CD4-positive, alpha-beta T cell (primary cell): ENCODE measurements at regions not wholly inside any gene's neighbourhood (a gene's known extent, or its start where the extent isn't known, plus 50 kb on each side); places are given as distances from the start of the nearest gene placed in this dataset.

Source experiments
- ATAC-seq: fragments of 200-7000 bp; cut with Tn5 transposase; one replicate; pipeline ENCODE4 v1.10.0; 2022; ENCODE audit warnings: mild to moderate bottlenecking; ENCODE audit not compliant: poor library complexity
- CTCF ChIA-PET: fragments of 350-600 bp; sonication (Branson Sonifier 250); formaldehyde crosslinking; loops from one replicate; lab custom pipeline; 2021; ENCODE audit warnings: antibody characterized with exemption, inconsistent platforms; lab: Charles Lee
- POLR2A ChIA-PET: fragments of 350-600 bp; sonication (Branson Sonifier 250); formaldehyde crosslinking; loops from one replicate; lab custom pipeline; 2021; ENCODE audit warnings: antibody characterized with exemption, inconsistent platforms; lab: Charles Lee
- DNase-seq, 14 experiments: peaks; one replicate each; pipeline ENCODE4 v3.0.0-alpha.2; 2013 to 2020; ENCODE audit warnings: mixed read lengths in 2 of 14
- H3K27ac ChIP-seq, 2 donors: one replicate each; pipeline versions ENCODE4 v1.5.1 to v1.7.0; 2013; ENCODE audit warnings: low read length in 2 of 2, low read depth in 1 of 2, mild to moderate bottlenecking in 1 of 2
- H3K27me3 ChIP-seq, 2 experiments: 1 replicate in 1 of 2; 2 replicates in 1 of 2; pipeline versions ENCODE4 v1.6.1 to v1.7.0; 2013; ENCODE audit warnings: low read length in 2 of 2, control low read depth in 1 of 2, mild to moderate bottlenecking in 1 of 2, moderate library complexity in 1 of 2; ENCODE audit not compliant: insufficient read depth in 2 of 2, control insufficient read depth in 1 of 2
- H3K36me3 ChIP-seq: one replicate; pipeline ENCODE4 v1.6.1; 2013; ENCODE audit warnings: low read length, control low read depth; ENCODE audit not compliant: insufficient read depth
- H3K4me1 ChIP-seq: one replicate; pipeline ENCODE4 v1.6.1; 2013; ENCODE audit warnings: low read length, control low read depth; ENCODE audit not compliant: insufficient read depth
- H3K4me3 ChIP-seq: one replicate; pipeline ENCODE4 v1.5.1; 2013; ENCODE audit warnings: mild to moderate bottlenecking, low read length, moderate library complexity
- H3K9me3 ChIP-seq, 2 experiments: 1 replicate in 1 of 2; 2 replicates in 1 of 2; pipeline versions ENCODE4 v1.6.1 to v1.7.0; 2013; ENCODE audit warnings: low read length in 2 of 2, mild to moderate bottlenecking in 2 of 2, control low read depth in 1 of 2, moderate library complexity in 1 of 2; ENCODE audit not compliant: control insufficient read depth in 1 of 2, insufficient read depth in 1 of 2
- H3K27ac Mint-ChIP-seq: one replicate; pipeline ENCODE4 v1.8.0; 2020; ENCODE audit warnings: mixed read lengths
- H3K27me3 Mint-ChIP-seq: one replicate; pipeline ENCODE4 v1.8.0; 2021; ENCODE audit warnings: mixed read lengths
- H3K36me3 Mint-ChIP-seq: one replicate; pipeline ENCODE4 v1.8.0; 2021; ENCODE audit warnings: low read depth, mixed read lengths
- H3K4me1 Mint-ChIP-seq: one replicate; pipeline ENCODE4 v1.8.0; 2021; ENCODE audit warnings: low read depth, mixed read lengths
- H3K4me3 Mint-ChIP-seq: one replicate; pipeline ENCODE4 v1.8.0; 2020; ENCODE audit warnings: mild to moderate bottlenecking, mixed read lengths
- H3K9me3 Mint-ChIP-seq: one replicate; pipeline ENCODE4 v1.8.0; 2020; ENCODE audit warnings: mixed read lengths
- CTCF ChIP-seq: fragments of 200-600 bp; IDR thresholded peaks from one replicate; pipeline ENCODE4 v1.8.0; 2022; ENCODE audit warnings: antibody characterized with exemption, mild to moderate bottlenecking
- intact Hi-C, 2 experiments: fragments of 100-400 bp; cut with DNase I in 1 of 2; cut with micrococcal nuclease in 1 of 2; formaldehyde crosslinking; loops; one replicate each; pipeline versions ENCODE4 v1.15.1 to v1.9.0; 2023 to 2025; cut with DNase I, micrococcal nuclease

- Mint-ChIP-seq H3K9me3 (no peaks in the 10 kb centered on the region), H3K36me3 (peaks cover 8% of the 10 kb centered on the region), H3K4me1 (peaks cover 89% of the 10 kb centered on the region), H3K27ac (peak overlapping the region; percentile 96), H3K4me3 (peak overlapping the region; percentile 80), H3K27me3 (no peaks in the 10 kb centered on the region)
- CTCF ChIA-PET: interaction anchor here (1.0 kb wide), 1 partner anchor 10 kb away, joined by 3 read pairs; no protein-coding TSS in a partner anchor
- Histone ChIP-seq H3K4me1 (peaks cover 37% of the 10 kb centered on the region), H3K9me3 (no peaks in the 10 kb centered on the region), H3K36me3 (no peaks in the 10 kb centered on the region), H3K27ac (peak overlapping the region; percentile 62 to 81), H3K27me3 (no peaks in the 10 kb centered on the region), H3K4me3 (peak overlapping the region; percentile 43)
- POLR2A ChIA-PET: interaction anchor here (0.7 to 12.8 kb wide), 14 partner anchors 9 to 162 kb away, joined by 3 to 185 read pairs (median 7); partner anchors contain the start of gene MBNL1
- intact Hi-C loops: loop anchor here (1.0 to 2.0 kb wide), 4 partner anchors 8 to 101 kb away; partner anchors contain the start of gene MBNL1 (in 1 of the 2)
- peak in 3 of 14 experiments; percentile 21 to 50 (median 44) for DNase-seq
- ATAC-seq: peak; percentile 18
- TF ChIP-seq CTCF: no peak
These were observed 71.3 kb upstream of the MBNL1 start for GRCh38 chr3:152197451-152197850.

DNA sequence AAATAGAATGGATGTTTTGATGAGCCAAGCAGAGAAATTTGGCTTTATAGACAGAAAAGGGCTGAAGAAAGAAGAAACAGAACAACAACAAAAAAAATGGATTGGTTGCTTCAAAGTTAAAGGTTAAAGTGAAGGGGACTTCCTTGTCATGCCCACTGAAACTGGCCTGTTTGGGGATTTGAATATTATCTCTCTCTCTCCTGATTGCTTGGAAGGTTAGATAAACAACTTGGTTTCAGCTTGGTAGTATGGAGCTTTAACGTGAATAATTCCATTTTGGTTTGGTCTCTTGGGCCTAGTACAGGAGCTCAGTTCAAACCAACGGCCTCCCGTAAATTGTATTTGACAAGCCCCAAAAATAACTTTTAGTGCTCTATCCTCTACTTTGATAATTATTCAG lies 70.8 kb upstream of the MBNL1 start:
- H3K4me1 ChIP-seq: peaks cover 33% of the 10 kb centered on the region
- TF ChIP-seq CTCF: no peak
- CTCF ChIA-PET: interaction anchor here (1.0 to 3.0 kb wide), 4 partner anchors 11 to 72 kb away, joined by 3 to 9 read pairs (median 3); no protein-coding TSS in a partner anchor
- no peak for ATAC-seq
- H3K36me3 ChIP-seq: no peaks in the 10 kb centered on the region
- no peaks in the 10 kb centered on the region for H3K27me3 ChIP-seq
- intact Hi-C loops: loop anchor here (1.0 to 2.0 kb wide), 4 partner anchors 7 to 101 kb away; partner anchors contain the start of gene MBNL1 (in 1 of the 2)
- peaks cover 89% of the 10 kb centered on the region for H3K4me1 Mint-ChIP-seq
- peak overlapping the region; percentile 43 for H3K4me3 ChIP-seq
- no peaks in the 10 kb centered on the region for H3K27me3 Mint-ChIP-seq
- POLR2A ChIA-PET: interaction anchor here (0.7 to 12.8 kb wide), 14 partner anchors 9 to 161 kb away, joined by 3 to 185 read pairs (median 10); partner anchors contain the start of gene MBNL1
- H3K36me3 Mint-ChIP-seq: peaks cover 8% of the 10 kb centered on the region
- H3K9me3 Mint-ChIP-seq: no peaks in the 10 kb centered on the region
- peak overlapping the region; percentile 62 to 81 for H3K27ac ChIP-seq
- H3K27ac Mint-ChIP-seq: peak overlapping the region; percentile 96
- peak in 2 of 14 experiments; percentile 62 to 66 for DNase-seq
- H3K9me3 ChIP-seq: no peaks in the 10 kb centered on the region
- peak overlapping the region; percentile 80 for H3K4me3 Mint-ChIP-seq

GRCh38 chr3:152198665-152199064 lies 70.1 kb upstream of the MBNL1 start:
- peaks cover 29% of the 10 kb centered on the region for H3K4me1 ChIP-seq
- TF ChIP-seq CTCF: no peak
- ATAC-seq (no peak), DNase-seq (peak in 2 of 14 experiments; percentile 31 to 53)
- intact Hi-C loops: no loop called here
- H3K4me3 Mint-ChIP-seq: peak overlapping the region; percentile 80
- no peaks in the 10 kb centered on the region for H3K27me3 Mint-ChIP-seq
- peak overlapping the region; percentile 43 for H3K4me3 ChIP-seq
- H3K9me3 ChIP-seq: no peaks in the 10 kb centered on the region
- peaks cover 6% of the 10 kb centered on the region for H3K36me3 Mint-ChIP-seq
- H3K9me3 Mint-ChIP-seq: no peaks in the 10 kb centered on the region
- H3K27ac Mint-ChIP-seq: peak overlapping the region; percentile 96
- no peaks in the 10 kb centered on the region for H3K36me3 ChIP-seq
- H3K27ac ChIP-seq: peak overlapping the region; percentile 62 to 81
- peaks cover 89% of the 10 kb centered on the region for H3K4me1 Mint-ChIP-seq
- ChIA-PET CTCF (interaction anchor here (0.8 to 3.0 kb wide), 5 partner anchors 15 to 71 kb away, joined by 3 to 9 read pairs (median 3); no protein-coding TSS in a partner anchor), POLR2A (interaction anchor here (1.2 to 12.8 kb wide), 14 partner anchors 10 to 86 kb away, joined by 3 to 185 read pairs (median 10); partner anchors contain the start of gene MBNL1)
- H3K27me3 ChIP-seq: no peaks in the 10 kb centered on the region
